OCI-LY1 (cell line): ENCODE measurements at regions not wholly inside any gene's neighbourhood (a gene's known extent, or its start where the extent isn't known, plus 50 kb on each side); places are given as distances from the start of the nearest gene placed in this dataset.

Experiments used
- H2AFZ ChIP-seq: fragments of 200-600 bp; sonication (generic), shearing (Covaris generic); 2 replicates; pipeline ENCODE4 v1.6.0; 2014; ENCODE audit warnings: antibody characterized with exemption, mild to moderate bottlenecking, low read length
- H3F3A ChIP-seq: fragments of 200-600 bp; sonication (generic), shearing (Covaris generic); 2 replicates; pipeline ENCODE4 v1.6.0; 2014; ENCODE audit warnings: mild to moderate bottlenecking, antibody characterized with exemption, low read length, moderate library complexity; ENCODE audit not compliant: insufficient read depth
- H3K27ac ChIP-seq: fragments of 200-600 bp; sonication (generic); 2 replicates; pipeline ENCODE4 v1.5.1; 2014; ENCODE audit warnings: low read length, mixed run types, mild to moderate bottlenecking, low read depth; ENCODE audit not compliant: poor library complexity, severe bottlenecking
- H3K27me3 ChIP-seq: fragments of 200-600 bp; sonication (generic); 2 replicates; pipeline ENCODE4 v1.6.0; 2014; ENCODE audit warnings: antibody characterized with exemption, mild to moderate bottlenecking, low read length, moderate library complexity; ENCODE audit not compliant: insufficient read depth
- H3K36me3 ChIP-seq: fragments of 200-600 bp; sonication (generic); 2 replicates; pipeline ENCODE4 v1.6.1; 2014; ENCODE audit warnings: mild to moderate bottlenecking, antibody characterized with exemption, low read length, moderate library complexity, mixed read lengths; ENCODE audit not compliant: insufficient read depth
- H3K4me1 ChIP-seq: fragments of 200-600 bp; sonication (generic); 2 replicates; pipeline ENCODE4 v1.5.1; 2014; ENCODE audit warnings: mild to moderate bottlenecking, low read length, moderate library complexity; ENCODE audit not compliant: insufficient read depth, severe bottlenecking
- H3K4me2 ChIP-seq: fragments of 200-600 bp; sonication (generic), shearing (Covaris generic); 2 replicates; pipeline ENCODE4 v1.6.1; 2014; ENCODE audit warnings: low read length
- H3K4me3 ChIP-seq: fragments of 200-600 bp; sonication (generic); 2 replicates; pipeline ENCODE4 v1.5.1; 2014; ENCODE audit warnings: low read length, low read depth, mild to moderate bottlenecking, mixed read lengths; ENCODE audit not compliant: poor library complexity, severe bottlenecking
- H3K79me2 ChIP-seq: fragments of 200-600 bp; shearing (Covaris generic); 2 replicates; pipeline ENCODE4 v1.6.1; 2016; ENCODE audit warnings: mixed run types, low read length, mixed read lengths; ENCODE audit not compliant: insufficient read depth
- H3K9ac ChIP-seq: fragments of 200-600 bp; sonication (generic), shearing (Covaris generic); 2 replicates; pipeline ENCODE4 v1.6.1; 2014; ENCODE audit warnings: mild to moderate bottlenecking, low read length, mixed read lengths
- H3K9me2 ChIP-seq: fragments of 200-600 bp; sonication (generic), shearing (Covaris generic); 2 replicates; pipeline ENCODE4 v1.6.1; 2014; ENCODE audit warnings: low read depth, mild to moderate bottlenecking, low read length, mixed read lengths
- H3K9me3 ChIP-seq: fragments of 200-600 bp; shearing (Covaris generic); 2 replicates; pipeline ENCODE4 v1.6.1; 2014; ENCODE audit warnings: low read length, mixed read lengths
- H4K20me1 ChIP-seq: fragments of 200-600 bp; sonication (generic), shearing (Covaris generic); 2 replicates; pipeline ENCODE4 v1.6.0; 2016; ENCODE audit warnings: mild to moderate bottlenecking, low read length; ENCODE audit not compliant: insufficient read depth
- EZH2 ChIP-seq: fragments of 200-600 bp; sonication (generic), shearing (Covaris generic); IDR thresholded peaks from 2 replicates; pipeline ENCODE4 v1.8.0; 2017; ENCODE audit warnings: borderline replicate concordance, mixed run types, mild to moderate bottlenecking, antibody characterized with exemption, low read length, moderate library complexity, mixed read lengths
- TF ChIP-seq, protein P1 (sequence below): fragments of 200-600 bp; sonication (generic), shearing (Covaris generic); IDR thresholded peaks from 2 replicates; pipeline ENCODE4 v1.5.1; 2017; ENCODE audit warnings: mild to moderate bottlenecking, antibody characterized with exemption, low read length, moderate library complexity, mixed read lengths

DNA sequence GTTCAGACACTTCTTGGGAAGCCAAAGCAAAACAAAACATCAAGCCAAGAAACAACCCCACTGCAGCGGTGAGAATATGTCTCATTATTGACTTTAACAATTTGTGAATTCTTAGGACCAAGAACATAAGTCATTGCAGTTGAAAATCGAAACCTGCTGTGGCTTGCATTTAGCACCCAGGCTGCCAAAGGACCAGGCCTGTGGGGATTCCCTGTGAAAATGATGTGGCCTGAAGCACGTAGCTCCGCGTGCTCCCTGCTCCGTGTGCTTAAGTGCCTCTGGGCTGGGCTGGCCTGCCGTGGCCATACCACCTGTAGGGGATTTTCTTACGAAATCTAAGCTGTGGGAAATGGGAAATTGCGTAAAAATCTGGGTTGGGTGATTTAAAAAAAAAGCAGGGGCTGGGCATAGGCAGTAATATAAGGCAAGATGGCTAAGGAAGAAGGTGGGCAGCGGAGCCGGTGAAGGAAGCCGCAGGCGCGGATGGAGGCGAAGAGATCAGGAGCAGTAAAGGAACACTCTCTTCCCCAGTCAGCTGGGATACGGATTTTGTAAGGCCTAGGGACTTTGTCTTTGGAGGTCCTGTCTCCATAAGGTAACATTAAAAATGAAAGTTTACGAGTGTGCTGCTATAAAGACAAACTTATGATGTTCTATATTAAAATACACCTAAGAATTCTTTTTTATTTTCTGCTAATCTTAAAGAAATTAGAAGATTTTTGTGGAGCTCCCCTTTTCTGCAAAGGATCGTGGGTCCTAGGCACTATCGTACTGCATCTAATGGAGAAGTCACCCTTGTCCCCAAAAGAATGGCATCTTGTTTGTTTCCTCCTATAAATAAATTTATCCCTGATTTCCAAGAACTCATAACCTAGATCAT, 189.6 kb upstream of the SEMA6A start:
- no peaks in the 10 kb centered on the region for H4K20me1 ChIP-seq
- H2AFZ ChIP-seq: no peak overlapping the region
- no peaks in the 10 kb centered on the region for H3K27me3 ChIP-seq
- H3K36me3 ChIP-seq: no peaks in the 10 kb centered on the region
- H3K4me2 ChIP-seq: no peak overlapping the region
- H3F3A ChIP-seq: no peaks in the 10 kb centered on the region
- no peaks in the 10 kb centered on the region for H3K4me1 ChIP-seq
- H3K79me2 ChIP-seq: no peaks in the 10 kb centered on the region
- H3K4me3 ChIP-seq: no peak overlapping the region
- no peak overlapping the region for H3K9ac ChIP-seq
- no peak overlapping the region for H3K27ac ChIP-seq
- H3K9me2 ChIP-seq: no peaks in the 10 kb centered on the region
- H3K9me3 ChIP-seq: no peaks in the 10 kb centered on the region
- TF ChIP-seq, protein P1, sequence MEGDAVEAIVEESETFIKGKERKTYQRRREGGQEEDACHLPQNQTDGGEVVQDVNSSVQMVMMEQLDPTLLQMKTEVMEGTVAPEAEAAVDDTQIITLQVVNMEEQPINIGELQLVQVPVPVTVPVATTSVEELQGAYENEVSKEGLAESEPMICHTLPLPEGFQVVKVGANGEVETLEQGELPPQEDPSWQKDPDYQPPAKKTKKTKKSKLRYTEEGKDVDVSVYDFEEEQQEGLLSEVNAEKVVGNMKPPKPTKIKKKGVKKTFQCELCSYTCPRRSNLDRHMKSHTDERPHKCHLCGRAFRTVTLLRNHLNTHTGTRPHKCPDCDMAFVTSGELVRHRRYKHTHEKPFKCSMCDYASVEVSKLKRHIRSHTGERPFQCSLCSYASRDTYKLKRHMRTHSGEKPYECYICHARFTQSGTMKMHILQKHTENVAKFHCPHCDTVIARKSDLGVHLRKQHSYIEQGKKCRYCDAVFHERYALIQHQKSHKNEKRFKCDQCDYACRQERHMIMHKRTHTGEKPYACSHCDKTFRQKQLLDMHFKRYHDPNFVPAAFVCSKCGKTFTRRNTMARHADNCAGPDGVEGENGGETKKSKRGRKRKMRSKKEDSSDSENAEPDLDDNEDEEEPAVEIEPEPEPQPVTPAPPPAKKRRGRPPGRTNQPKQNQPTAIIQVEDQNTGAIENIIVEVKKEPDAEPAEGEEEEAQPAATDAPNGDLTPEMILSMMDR: no peak
- TF ChIP-seq EZH2: no peak

DNA sequence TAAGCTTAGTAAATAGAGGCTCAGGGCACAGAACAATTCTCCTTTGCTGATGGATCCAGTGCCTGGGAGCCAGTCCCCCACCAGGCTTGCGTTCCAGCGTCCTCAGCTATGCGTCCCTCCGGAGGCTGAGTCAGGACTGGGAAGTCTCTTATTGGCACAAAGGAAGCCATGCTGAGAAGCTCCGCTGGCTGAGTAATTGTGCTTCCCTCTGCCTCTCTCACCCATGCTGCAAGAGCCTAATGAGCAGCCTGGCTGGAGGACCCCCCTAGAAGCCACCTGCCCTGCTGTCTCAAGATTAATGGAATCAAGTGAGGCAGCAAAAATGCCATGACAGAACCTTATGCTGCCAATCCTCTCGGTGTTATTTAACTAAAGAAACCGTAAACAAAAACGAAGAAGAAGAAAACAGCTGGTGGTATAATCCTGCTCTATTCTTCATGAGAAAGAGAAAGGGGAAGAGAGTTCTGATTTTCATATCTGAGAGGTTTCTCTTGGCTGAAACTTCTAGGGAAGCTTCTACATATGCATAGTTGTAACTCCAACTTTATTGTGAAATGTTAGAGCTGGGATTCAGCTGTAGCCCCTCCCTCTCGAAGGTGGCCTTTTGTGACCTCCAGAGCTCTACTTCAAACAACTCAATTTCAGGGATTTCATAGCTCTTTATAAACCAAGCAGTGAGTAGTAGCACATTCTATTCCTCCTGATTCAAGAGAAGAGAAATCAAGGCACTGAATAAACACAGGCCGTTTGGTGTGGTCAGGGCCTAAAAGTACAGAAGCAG, 185.4 kb upstream of the SEMA6A start:
- Histone ChIP-seq H3K4me1 (no peaks in the 10 kb centered on the region), H3K79me2 (no peaks in the 10 kb centered on the region), H3F3A (no peaks in the 10 kb centered on the region), H3K4me3 (no peak overlapping the region), H4K20me1 (no peaks in the 10 kb centered on the region), H3K27ac (no peak overlapping the region), H2AFZ (no peak overlapping the region), H3K9me3 (no peaks in the 10 kb centered on the region), H3K36me3 (no peaks in the 10 kb centered on the region), H3K9me2 (no peaks in the 10 kb centered on the region), H3K27me3 (no peaks in the 10 kb centered on the region), H3K4me2 (no peak overlapping the region), H3K9ac (no peak overlapping the region)
- TF ChIP-seq, protein P1: no peak
- TF ChIP-seq EZH2: no peak

DNA sequence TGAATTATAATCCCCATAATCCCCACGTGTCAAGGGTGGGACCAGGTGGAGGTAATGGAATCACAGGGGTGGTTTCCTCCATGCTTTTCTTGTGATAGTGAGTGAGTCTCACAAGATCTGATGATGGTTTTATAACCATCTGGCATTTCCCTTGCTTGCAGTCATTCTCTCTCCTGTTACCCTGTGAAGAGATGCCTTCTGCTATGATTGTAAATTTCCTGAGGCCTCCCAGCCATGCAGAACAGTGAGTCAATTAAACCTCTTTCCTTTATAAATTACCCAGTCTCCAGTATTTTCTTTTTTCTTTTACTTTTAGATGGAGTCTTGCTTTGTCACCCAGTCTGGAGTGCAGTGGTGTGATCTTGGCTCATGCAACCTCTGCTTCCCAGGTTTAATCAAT, 182.7 kb upstream of the SEMA6A start:
- Histone ChIP-seq H4K20me1 (no peaks in the 10 kb centered on the region), H3K9me3 (no peaks in the 10 kb centered on the region), H3K36me3 (no peaks in the 10 kb centered on the region), H3K27me3 (no peaks in the 10 kb centered on the region), H3K9ac (no peak overlapping the region), H3K4me2 (no peak overlapping the region), H3K4me3 (no peak overlapping the region), H2AFZ (no peak overlapping the region), H3K4me1 (no peaks in the 10 kb centered on the region), H3F3A (no peaks in the 10 kb centered on the region), H3K9me2 (no peaks in the 10 kb centered on the region), H3K79me2 (no peaks in the 10 kb centered on the region), H3K27ac (no peak overlapping the region)
- no peak for TF ChIP-seq EZH2
- TF ChIP-seq, protein P1: no peak
